ENCODE measurements at regions not wholly inside any gene's neighbourhood (a gene's known extent, or its start where the extent isn't known, plus 50 kb on each side); places are given as distances from the start of the nearest gene placed in this dataset.

DNA sequence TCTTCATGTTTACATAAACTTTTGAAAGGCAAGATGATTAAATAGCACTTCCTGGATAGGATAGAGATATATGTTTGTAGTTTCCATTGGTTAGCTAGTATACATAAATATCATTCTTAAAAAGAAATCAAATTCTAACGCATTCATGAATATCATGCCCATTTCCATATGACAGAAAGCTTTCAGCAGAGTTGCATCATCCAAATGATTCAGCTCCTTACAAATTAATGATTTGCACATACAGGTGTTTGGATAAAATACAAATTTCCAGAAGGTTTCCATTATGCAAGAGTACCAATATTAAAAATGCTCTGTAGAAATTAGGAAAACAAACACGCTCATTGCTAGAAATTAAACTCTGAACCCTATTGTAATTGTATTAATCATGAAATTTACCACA lies 264.4 kb downstream of the FOXG1 start:
- Histone ChIP-seq H3K4me2 (ENCODE audit: insufficient read depth, insufficient read length, low read length) (no peak overlapping the region), H3K56ac (ENCODE audit: insufficient read length, low read depth, low read length) (no peak overlapping the region), H2BK12ac (ENCODE audit: insufficient read length, low read depth, low read length) (no peak overlapping the region), H2AK5ac (ENCODE audit: insufficient read length, low read length) (no peak overlapping the region), H3K18ac (ENCODE audit: insufficient read length, low read depth, low read length) (no peak overlapping the region), H2BK120ac (ENCODE audit: low read depth, low read length, poor library complexity, severe bottlenecking) (no peak overlapping the region), H3T11ph (ENCODE audit: low read length) (no peak overlapping the region), H3K23ac (ENCODE audit: insufficient read length, low read depth, low read length) (no peak overlapping the region), H4K8ac (replicated peaks; ENCODE audit: insufficient read length, low read depth, low read length) (no peak overlapping the region), H3K27me3 (ENCODE audit: insufficient read depth, low read length) (no peaks in the 10 kb centered on the region), H4K5ac (ENCODE audit: insufficient read length, low read depth, low read length) (no peak overlapping the region), H3K4ac (ENCODE audit: low read depth, low read length) (no peak overlapping the region), H3K27ac (ENCODE audit: insufficient read length, low read depth, low read length) (no peak overlapping the region), H3K4me1 (ENCODE audit: insufficient read depth, low read length) (no peaks in the 10 kb centered on the region), H3K79me2 (ENCODE audit: insufficient read depth, low read length) (no peaks in the 10 kb centered on the region), H2BK5ac (ENCODE audit: insufficient read length, low read length) (no peak overlapping the region), H2AFZ (ENCODE audit: low read length) (no peak overlapping the region), H3K79me1 (ENCODE audit: insufficient read depth, low read depth, low read length, poor library complexity, severe bottlenecking) (no peaks in the 10 kb centered on the region), H2BK15ac (ENCODE audit: low read depth, low read length) (no peak overlapping the region), H4K20me1 (ENCODE audit: control insufficient read depth, insufficient read depth, insufficient read length) (no peaks in the 10 kb centered on the region), H2BK20ac (ENCODE audit: low read depth, low read length, poor library complexity, severe bottlenecking) (no peak overlapping the region), H3K14ac (ENCODE audit: insufficient read depth, low read length) (no peak overlapping the region), H3K9me3 (ENCODE audit: control insufficient read depth, low read depth, low read length) (no peaks in the 10 kb centered on the region), H4K91ac (ENCODE audit: insufficient read length, low read depth, low read length) (no peak overlapping the region), H3K9ac (ENCODE audit: extremely low read depth, insufficient read length, low read length) (no peak overlapping the region), H3K23me2 (ENCODE audit: insufficient read length, low read depth, low read length, poor library complexity, severe bottlenecking) (no peaks in the 10 kb centered on the region)
- H3K9me3 Mint-ChIP-seq, result peaks cover 18 to 20% of the 10 kb centered on the region in 2 experiments
- H3K4me3 Mint-ChIP-seq, result no peak overlapping the region
- H3K4me1 Mint-ChIP-seq, result peaks cover 5 to 23% of the 10 kb centered on the region in 2 experiments; a peak in 2 of 4 replicates
- DNase-seq, result no peak
- H3K27ac Mint-ChIP-seq, result no peak overlapping the region
- H3K36me3 Mint-ChIP-seq (ENCODE audit: insufficient read depth in 1 of 3, low read depth in 3 of 3), result peaks cover 6 to 26% (median 21%) of the 10 kb centered on the region in 3 experiments
- TF ChIP-seq, protein P1, sequence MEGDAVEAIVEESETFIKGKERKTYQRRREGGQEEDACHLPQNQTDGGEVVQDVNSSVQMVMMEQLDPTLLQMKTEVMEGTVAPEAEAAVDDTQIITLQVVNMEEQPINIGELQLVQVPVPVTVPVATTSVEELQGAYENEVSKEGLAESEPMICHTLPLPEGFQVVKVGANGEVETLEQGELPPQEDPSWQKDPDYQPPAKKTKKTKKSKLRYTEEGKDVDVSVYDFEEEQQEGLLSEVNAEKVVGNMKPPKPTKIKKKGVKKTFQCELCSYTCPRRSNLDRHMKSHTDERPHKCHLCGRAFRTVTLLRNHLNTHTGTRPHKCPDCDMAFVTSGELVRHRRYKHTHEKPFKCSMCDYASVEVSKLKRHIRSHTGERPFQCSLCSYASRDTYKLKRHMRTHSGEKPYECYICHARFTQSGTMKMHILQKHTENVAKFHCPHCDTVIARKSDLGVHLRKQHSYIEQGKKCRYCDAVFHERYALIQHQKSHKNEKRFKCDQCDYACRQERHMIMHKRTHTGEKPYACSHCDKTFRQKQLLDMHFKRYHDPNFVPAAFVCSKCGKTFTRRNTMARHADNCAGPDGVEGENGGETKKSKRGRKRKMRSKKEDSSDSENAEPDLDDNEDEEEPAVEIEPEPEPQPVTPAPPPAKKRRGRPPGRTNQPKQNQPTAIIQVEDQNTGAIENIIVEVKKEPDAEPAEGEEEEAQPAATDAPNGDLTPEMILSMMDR (conservative IDR thresholded peaks at IDR 0.05), result no peak
- 0 out of 2 replicates have a peak, but pooled peaks cover 4% of the 10 kb centered on the region for H3K27me3 Mint-ChIP-seq (ENCODE audit: low read depth)
- WGBS (ENCODE audit: extremely low coverage, insufficient read length, low lambda C conversion rate), result no CpG with 5 or more reads among the region's 2 CpGs

All from H9 (cell line).